ENCODE measurements at regions not wholly inside any gene's neighbourhood (a gene's known extent, or its start where the extent isn't known, plus 50 kb on each side); places are given as distances from the start of the nearest gene placed in this dataset.

- DNase-seq (ENCODE audit: extremely low read depth, low read depth): no peak
- no peak overlapping the region for H3K4me3 ChIP-seq (replicated peaks; ENCODE audit: low read depth, low read length)
- TF ChIP-seq, protein P1, sequence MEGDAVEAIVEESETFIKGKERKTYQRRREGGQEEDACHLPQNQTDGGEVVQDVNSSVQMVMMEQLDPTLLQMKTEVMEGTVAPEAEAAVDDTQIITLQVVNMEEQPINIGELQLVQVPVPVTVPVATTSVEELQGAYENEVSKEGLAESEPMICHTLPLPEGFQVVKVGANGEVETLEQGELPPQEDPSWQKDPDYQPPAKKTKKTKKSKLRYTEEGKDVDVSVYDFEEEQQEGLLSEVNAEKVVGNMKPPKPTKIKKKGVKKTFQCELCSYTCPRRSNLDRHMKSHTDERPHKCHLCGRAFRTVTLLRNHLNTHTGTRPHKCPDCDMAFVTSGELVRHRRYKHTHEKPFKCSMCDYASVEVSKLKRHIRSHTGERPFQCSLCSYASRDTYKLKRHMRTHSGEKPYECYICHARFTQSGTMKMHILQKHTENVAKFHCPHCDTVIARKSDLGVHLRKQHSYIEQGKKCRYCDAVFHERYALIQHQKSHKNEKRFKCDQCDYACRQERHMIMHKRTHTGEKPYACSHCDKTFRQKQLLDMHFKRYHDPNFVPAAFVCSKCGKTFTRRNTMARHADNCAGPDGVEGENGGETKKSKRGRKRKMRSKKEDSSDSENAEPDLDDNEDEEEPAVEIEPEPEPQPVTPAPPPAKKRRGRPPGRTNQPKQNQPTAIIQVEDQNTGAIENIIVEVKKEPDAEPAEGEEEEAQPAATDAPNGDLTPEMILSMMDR (IDR thresholded peaks at IDR 0.05; ENCODE audit: low read depth, low read length, missing control alignments): no peak
Measured at GRCh38 chr2:128368437-128369107, 49.9 kb upstream of the HS6ST1 start.

DNA sequence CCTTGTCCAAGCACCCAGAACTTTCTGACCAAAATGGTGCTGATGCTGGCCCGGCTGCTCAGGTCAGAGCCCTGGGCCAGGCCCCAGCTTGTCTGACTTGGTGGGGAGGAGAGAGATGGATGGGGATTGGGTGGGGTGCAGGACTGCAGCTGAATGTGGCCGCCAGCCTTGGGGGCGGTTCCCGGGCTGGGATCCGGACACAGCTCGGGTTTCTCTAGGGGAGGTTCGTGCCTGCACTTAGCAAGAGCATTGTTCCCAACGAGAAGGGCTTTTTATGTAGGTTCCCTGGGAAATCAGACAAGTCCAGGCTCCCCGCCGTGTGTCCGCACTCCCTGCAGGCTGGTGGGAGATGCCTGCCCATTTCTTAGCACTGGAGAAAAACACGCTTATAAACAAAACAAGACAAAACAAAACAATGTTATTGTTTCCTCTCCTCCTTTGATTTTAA is 50.5 kb upstream of the HS6ST1 start:
- no peak overlapping the region for H3K4me3 ChIP-seq (replicated peaks; ENCODE audit: low read depth, low read length)
- TF ChIP-seq, protein P1 (IDR thresholded peaks at IDR 0.05; ENCODE audit: low read depth, low read length, missing control alignments): no peak
- DNase-seq (ENCODE audit: extremely low read depth, low read depth): no peak

- H3K4me3 ChIP-seq (replicated peaks; ENCODE audit: low read depth, low read length): no peak overlapping the region
- TF ChIP-seq, protein P1 (IDR thresholded peaks at IDR 0.05; ENCODE audit: low read depth, low read length, missing control alignments): no peak
- no peak for DNase-seq (ENCODE audit: extremely low read depth, low read depth)
Measured at GRCh38 chr2:128369602-128370467, 51.2 kb upstream of the HS6ST1 start.

DNA sequence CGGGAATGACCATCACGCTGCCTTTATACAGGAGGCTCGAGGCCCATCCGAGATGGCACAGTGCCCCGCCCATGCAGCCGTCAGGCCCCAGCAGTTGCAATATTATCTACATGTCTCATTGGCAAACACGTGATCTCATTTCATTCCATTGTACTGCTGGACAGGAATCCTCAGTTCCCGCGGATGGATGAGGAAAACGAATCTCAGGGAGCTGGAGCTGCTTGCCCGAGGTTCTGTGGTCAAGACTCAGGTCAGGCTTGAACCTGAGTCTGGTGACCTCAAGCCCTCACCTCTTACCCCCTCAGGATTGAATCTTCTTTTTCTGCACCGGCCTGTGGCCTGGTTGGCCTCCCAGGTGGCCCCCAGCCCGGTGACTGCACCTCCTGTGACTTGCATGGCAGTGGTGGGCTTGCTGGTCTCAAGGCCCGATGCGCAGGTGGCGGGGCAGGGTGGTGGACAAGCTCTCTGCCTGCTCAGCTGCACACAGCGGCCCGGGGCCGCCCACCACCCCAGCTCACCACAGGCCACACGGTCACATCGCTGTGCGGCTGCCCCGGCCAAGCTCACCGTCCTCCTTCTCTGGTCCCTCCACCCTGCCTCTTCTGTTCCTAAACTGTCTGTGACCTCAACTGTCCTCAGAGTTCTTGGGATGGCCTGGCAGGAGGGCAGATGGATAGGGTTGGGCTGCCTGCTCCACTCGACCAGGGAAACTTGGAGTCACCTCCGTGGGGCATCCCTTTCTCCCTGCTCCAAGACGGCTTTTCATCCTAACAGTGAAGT is 52.0 kb upstream of the HS6ST1 start:
- no peak overlapping the region for H3K4me3 ChIP-seq (replicated peaks; ENCODE audit: low read depth, low read length)
- DNase-seq (ENCODE audit: extremely low read depth, low read depth): no peak

DNA sequence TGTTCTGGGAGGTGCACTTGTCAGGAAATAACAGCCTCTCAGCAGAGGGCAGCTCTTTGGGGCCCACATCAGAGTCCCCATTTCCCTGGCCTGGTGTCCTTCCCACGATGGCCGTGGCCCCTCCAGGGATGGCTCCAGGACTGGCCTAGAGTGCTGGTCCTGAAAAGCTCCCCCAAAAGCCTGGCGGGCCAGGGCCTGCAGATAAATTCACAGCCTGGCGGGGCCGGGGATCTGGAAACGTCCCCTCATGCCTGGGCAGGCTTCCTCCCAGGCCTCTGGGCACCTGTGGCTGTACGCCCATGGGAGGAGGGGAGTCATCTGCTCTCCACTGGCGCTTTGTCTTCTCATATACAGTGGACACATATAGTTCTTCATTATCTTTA is 52.6 kb upstream of the HS6ST1 start:
- no peak overlapping the region for H3K4me3 ChIP-seq (replicated peaks; ENCODE audit: low read depth, low read length)
- no peak for DNase-seq (ENCODE audit: extremely low read depth, low read depth)
- TF ChIP-seq, protein P1 (IDR thresholded peaks at IDR 0.05; ENCODE audit: low read depth, low read length, missing control alignments): no peak

More for the DNA sequence above, 52.0 kb upstream of the HS6ST1 start:
- TF ChIP-seq, protein P1 (IDR thresholded peaks at IDR 0.05; ENCODE audit: low read depth, low read length, missing control alignments): no peak

DNA sequence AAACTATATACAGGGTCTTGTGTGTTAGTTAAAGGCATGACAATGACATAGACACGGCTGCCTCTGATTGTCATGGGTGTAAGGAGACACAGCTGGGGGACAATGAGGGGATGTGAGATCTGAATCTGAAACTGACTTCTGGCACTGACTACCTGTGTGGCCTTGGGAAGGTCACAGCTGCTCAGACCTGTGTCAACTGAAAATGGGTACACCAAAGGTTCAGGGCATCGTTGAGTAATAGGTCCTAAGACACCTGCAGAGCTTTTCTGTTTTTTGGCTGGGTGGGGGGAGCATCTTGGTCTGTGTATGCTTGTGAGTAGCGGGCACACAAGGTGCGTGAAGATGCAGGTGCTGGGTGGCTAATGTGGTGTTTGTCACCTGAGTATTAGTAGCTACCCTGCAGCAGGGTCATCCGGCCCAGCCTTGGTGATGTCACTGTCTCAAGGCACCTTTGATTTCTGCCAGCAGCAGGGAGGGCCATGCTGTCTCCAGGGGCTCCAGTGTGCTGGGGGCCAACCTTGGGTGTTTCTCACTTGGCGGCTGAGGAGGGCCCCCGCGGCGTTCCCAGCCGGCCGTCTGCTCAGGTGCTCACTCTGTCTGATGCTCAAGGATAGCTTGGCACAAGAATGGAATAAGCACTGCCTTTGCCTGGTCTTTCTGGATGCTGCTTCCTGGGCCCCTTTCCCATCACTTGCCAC is 53.1 kb upstream of the HS6ST1 start:
- no peak overlapping the region for H3K4me3 ChIP-seq (replicated peaks; ENCODE audit: low read depth, low read length)
- TF ChIP-seq, protein P1 (IDR thresholded peaks at IDR 0.05; ENCODE audit: low read depth, low read length, missing control alignments): no peak
- no peak for DNase-seq (ENCODE audit: extremely low read depth, low read depth)
